Memory B cell (primary cell): ENCODE measurements at regions not wholly inside any gene's neighbourhood (a gene's known extent, or its start where the extent isn't known, plus 50 kb on each side); places are given as distances from the start of the nearest gene placed in this dataset.

Experiments used
- ATAC-seq: fragments of 150-1000 bp; cut with Tn5 transposase; 2 replicates; pipeline ENCODE4 v1.10.0; 2021; ENCODE audit warnings: low read depth, mild to moderate bottlenecking, moderate library complexity
- DNase-seq, 2 donors: peaks; one replicate each; pipeline ENCODE4 v3.0.0; 2022; ENCODE audit warnings: low spot score in 2 of 2
- H3K27ac Mint-ChIP-seq: one replicate; pipeline ENCODE4 v1.8.0; 2022; ENCODE audit warnings: mild to moderate bottlenecking, moderate library complexity, mixed read lengths
- H3K27me3 Mint-ChIP-seq: one replicate; pipeline ENCODE4 v1.8.0; 2022; ENCODE audit warnings: mixed read lengths
- H3K36me3 Mint-ChIP-seq: one replicate; pipeline ENCODE4 v1.8.0; 2022; ENCODE audit warnings: mild to moderate bottlenecking, mixed read lengths
- H3K4me1 Mint-ChIP-seq: one replicate; pipeline ENCODE4 v1.8.0; 2022; ENCODE audit warnings: mixed read lengths
- H3K4me3 Mint-ChIP-seq: one replicate; pipeline ENCODE4 v1.8.0; 2022; ENCODE audit warnings: mild to moderate bottlenecking, moderate library complexity, mixed read lengths
- H3K9me3 Mint-ChIP-seq: one replicate; pipeline ENCODE4 v1.8.0; 2022; ENCODE audit warnings: mixed read lengths

DNA sequence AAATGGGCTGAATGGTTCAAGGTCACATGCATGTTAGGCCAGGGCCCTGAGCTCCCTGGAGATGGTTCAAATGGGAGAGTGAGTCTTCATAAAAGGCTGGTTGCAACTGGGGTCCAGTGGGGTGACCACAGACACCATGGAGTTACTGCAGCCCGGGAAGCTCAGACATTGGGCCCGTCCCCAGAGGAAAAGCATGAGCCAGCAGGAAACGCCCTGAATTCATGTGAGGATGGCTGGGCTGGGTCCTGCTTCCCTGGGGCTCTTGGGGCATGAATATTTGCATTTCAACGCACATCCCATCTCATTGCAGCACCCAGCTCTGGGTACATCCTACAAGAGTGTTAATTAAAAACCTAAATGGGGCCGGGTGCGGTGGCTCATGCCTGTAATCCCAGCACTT, 549.0 kb downstream of the TCERG1L start:
- no peaks in the 10 kb centered on the region for H3K4me1 Mint-ChIP-seq
- ATAC-seq (no peak), DNase-seq (no peak)
- peaks cover 2% of the 10 kb centered on the region for H3K27me3 Mint-ChIP-seq
- H3K4me3 Mint-ChIP-seq: no peak overlapping the region
- H3K36me3 Mint-ChIP-seq: no peaks in the 10 kb centered on the region
- H3K9me3 Mint-ChIP-seq: peaks cover 3% of the 10 kb centered on the region
- H3K27ac Mint-ChIP-seq: no peak overlapping the region

DNA sequence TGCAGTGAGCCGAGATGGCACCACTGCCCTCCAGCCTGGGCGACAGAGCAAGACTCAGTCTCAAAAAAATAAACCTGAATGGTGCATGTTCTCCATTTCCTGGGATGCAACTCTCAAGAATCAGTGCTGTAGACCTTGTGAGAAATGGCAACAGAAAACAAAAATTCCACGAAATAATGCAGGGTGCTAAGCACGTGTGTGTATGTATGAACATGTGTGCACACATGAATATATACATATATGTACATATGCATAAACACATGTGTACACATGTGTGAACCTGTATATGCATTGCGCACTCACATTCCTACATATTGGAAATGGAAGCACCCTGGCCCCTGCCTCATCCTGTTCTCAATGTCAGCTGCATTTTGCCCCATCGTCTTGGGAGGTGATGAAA, 548.5 kb downstream of the TCERG1L start:
- ATAC-seq (no peak), DNase-seq (no peak)
- H3K27me3 Mint-ChIP-seq: peaks cover 2% of the 10 kb centered on the region
- H3K36me3 Mint-ChIP-seq: no peaks in the 10 kb centered on the region
- H3K27ac Mint-ChIP-seq: no peak overlapping the region
- H3K4me1 Mint-ChIP-seq: no peaks in the 10 kb centered on the region
- H3K4me3 Mint-ChIP-seq: no peak overlapping the region
- H3K9me3 Mint-ChIP-seq: peaks cover 4% of the 10 kb centered on the region

DNA sequence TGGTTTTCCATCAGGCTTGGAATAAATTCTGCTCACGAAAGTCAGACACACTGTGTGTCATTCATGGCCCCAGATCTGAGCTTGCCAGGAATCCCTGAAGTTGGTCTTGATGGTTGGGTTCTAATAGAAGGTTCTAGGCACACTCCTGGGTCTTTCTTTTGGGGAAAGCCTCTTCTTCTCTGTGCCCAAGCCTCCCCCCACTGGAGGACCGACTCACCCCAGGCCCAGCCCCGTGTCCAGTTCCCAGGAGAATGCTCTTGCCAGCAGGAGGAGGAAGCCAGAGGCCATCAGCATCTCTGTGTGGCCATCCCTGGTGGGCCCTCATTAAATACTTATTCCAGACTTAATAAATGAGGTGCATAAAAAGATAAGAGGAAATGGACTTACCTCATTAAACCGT, 548.0 kb downstream of the TCERG1L start:
- H3K27me3 Mint-ChIP-seq: peaks cover 2% of the 10 kb centered on the region
- no peaks in the 10 kb centered on the region for H3K36me3 Mint-ChIP-seq
- no peak overlapping the region for H3K27ac Mint-ChIP-seq
- ATAC-seq: no peak
- no peak overlapping the region for H3K4me3 Mint-ChIP-seq
- no peak for DNase-seq
- no peaks in the 10 kb centered on the region for H3K4me1 Mint-ChIP-seq
- H3K9me3 Mint-ChIP-seq: peaks cover 5% of the 10 kb centered on the region

DNA sequence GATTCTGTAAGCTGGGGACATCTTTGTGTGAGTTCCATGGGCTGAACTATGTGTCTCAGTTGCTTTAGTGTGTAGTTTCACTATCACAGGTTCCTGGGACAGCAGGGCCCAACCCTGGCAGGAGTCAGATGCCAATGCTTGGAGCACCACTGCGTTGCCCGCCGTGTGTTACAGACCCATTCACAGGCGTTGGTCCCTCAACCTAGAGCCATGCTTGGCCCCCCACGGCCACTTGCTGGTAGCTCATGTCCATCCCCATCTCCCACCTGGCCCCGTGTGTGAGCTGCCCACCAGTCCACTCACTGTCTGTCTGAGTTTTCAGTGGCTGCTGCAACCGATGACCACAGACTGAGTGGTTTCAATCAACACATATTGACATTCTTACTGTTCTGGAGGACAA, 546.9 kb downstream of the TCERG1L start:
- peaks cover 2% of the 10 kb centered on the region for H3K27me3 Mint-ChIP-seq
- H3K9me3 Mint-ChIP-seq: peaks cover 5% of the 10 kb centered on the region
- no peak overlapping the region for H3K4me3 Mint-ChIP-seq
- no peak overlapping the region for H3K27ac Mint-ChIP-seq
- ATAC-seq (no peak), DNase-seq (no peak)
- no peaks in the 10 kb centered on the region for H3K4me1 Mint-ChIP-seq
- H3K36me3 Mint-ChIP-seq: no peaks in the 10 kb centered on the region

DNA sequence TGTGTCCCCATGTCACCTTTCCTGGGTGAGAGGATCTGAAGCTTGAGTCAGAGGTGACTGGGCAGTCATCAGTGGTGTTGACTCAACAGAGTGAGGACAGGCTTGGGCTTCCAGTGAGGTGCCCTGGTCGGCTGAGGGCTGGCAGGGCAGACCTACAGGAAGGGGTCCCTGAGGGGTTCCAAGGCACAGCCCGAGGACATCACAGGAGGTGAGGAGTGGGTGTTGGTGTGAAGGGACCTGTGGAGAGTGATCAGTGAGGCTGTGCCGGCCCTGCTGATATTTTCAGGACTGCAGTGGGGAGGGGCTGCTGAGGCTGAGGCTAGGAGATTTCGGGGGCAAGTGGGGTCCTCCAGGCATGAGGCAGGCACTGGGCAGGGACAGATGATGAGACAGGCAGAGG, 545.5 kb downstream of the TCERG1L start:
- Mint-ChIP-seq H3K4me3 (no peak overlapping the region), H3K36me3 (no peaks in the 10 kb centered on the region), H3K27ac (no peak overlapping the region), H3K27me3 (peaks cover 2% of the 10 kb centered on the region), H3K9me3 (peaks cover 5% of the 10 kb centered on the region), H3K4me1 (no peaks in the 10 kb centered on the region)
- ATAC-seq (no peak), DNase-seq (no peak)

DNA sequence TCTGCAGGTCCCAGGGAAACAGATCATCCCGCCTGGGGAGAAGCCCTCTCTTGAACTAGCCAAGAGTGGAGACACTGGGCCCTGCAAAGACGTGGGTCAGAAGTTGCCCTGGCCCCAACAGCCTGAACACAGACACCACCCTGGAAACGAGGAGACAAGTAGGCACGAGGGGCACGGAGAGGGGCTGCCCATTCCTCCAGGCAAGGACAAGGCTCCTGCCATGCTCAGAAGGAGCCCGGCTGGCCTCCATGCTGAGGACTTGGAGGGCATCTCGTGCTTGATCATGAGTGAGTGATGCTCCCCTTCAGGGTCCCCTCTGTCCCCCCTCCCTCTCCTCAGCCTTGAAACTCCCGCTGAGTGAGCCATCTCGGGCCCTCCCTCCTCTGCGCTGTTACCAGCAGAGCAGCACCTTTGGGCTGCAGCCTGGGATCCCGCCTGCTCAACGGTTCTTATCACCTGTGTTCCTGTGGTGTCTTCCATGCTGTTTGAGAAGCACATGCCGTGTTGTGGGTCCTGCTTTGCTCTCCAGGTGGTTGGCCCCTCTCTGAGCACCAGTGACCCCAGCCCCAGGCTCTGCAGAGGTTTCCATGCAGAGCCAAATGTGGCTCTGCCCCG, 544.3 kb downstream of the TCERG1L start:
- Mint-ChIP-seq H3K27ac (no peak overlapping the region), H3K4me3 (no peak overlapping the region), H3K4me1 (no peaks in the 10 kb centered on the region), H3K9me3 (peaks cover 5% of the 10 kb centered on the region), H3K36me3 (no peaks in the 10 kb centered on the region), H3K27me3 (peaks cover 2% of the 10 kb centered on the region)
- no peak for DNase-seq
- no peak for ATAC-seq

DNA sequence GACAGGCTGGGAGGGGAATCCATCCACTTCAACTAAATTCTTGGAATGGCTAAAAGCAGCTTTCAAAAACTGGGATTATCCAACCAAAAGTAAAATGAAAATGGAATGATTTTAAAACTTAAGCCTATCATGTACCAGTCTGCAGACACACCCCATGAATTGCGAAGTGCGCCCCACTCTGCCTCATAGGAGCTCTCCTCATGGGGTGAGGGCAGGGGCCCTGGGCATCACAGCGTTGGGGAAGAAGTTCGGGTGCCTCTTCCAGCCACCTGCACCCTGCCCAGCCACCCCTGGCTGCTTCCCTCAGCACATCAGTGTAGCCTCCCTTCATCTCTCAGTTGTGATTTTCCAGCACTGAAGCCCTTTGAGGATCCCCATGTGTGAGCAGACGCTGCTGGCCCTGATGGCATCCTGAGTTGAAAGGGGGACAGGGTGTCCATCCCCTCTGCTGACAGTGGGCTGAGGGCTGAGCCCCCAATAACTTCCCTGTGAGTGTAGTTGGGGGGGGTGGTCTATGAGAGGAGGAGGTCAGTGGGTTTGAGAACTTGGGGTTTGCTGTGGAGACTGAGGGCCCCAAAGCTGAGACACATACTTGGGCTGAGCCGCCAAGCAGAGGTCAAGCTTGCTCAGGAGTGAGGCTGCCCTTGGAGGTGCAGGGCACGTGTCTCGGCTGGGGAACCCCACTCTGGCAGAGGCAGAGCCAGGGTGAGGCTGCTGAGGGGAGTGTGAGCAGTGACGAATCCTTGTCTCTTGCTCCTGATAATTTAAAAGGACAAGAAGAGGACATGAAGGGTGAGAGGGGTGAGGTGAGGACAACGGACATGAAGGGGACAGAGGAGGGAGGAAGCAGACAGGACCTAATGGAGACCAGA, 542.1 kb downstream of the TCERG1L start:
- no peak overlapping the region for H3K4me3 Mint-ChIP-seq
- H3K27me3 Mint-ChIP-seq: peaks cover 3% of the 10 kb centered on the region
- ATAC-seq: no peak
- H3K4me1 Mint-ChIP-seq: no peaks in the 10 kb centered on the region
- no peak for DNase-seq
- H3K27ac Mint-ChIP-seq: no peak overlapping the region
- H3K9me3 Mint-ChIP-seq: peaks cover 5% of the 10 kb centered on the region
- no peaks in the 10 kb centered on the region for H3K36me3 Mint-ChIP-seq

DNA sequence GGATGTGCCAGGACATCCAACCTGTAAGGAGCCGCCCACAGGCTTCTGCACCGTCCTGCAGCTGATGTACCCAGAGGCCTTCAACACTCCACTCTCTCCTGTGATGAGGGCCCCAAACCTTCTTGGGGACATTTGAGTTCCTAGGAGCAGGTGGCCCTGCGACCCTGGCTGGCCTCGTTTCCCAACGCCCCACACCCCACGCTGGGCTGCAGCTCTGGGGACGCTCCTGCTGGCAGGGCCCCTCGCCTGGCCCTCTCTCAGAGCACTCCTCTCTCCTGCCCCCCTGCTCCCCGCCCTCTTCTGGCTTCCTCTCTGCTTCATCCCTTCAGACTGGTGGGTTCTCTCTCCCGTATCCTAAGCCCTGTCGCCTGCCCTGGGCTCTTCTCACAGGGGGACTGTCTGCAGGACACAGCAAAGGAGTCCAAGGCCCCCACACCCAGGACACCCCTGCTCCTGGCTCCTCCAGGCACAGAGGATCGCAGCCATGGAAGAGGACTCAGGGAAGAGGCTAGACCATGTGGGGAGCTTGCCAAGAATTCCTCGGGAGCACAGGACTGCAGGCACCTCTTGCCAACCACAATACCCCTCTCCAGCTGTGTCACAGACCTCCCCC, 541.4 kb downstream of the TCERG1L start:
- Mint-ChIP-seq H3K9me3 (peaks cover 3% of the 10 kb centered on the region), H3K36me3 (no peaks in the 10 kb centered on the region), H3K4me3 (no peak overlapping the region), H3K27ac (no peak overlapping the region), H3K4me1 (no peaks in the 10 kb centered on the region), H3K27me3 (peaks cover 2% of the 10 kb centered on the region)
- no peak for ATAC-seq
- DNase-seq: no peak

DNA sequence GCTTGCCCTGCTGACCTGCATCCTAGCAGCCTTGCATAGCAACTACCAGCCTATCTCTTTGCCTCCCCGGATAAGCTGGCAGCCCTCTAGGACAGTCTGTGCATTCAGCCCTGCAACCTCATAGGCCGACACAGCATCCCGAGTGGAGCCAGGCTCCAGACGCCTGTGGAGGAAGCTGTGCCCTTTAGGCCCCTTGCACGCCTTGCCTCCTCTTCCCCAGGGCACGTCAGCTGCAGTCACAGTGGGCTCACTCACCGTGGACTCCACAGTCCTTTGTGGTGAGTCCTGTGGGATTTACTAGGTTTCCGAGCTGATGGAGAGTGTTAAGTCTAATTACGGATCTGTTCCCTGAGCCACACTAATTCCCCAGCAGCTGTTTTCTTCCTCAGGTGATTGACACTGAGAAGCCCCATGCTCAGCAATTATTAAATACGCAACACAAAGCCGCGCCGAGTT, 540.0 kb downstream of the TCERG1L start:
- H3K4me3 Mint-ChIP-seq: no peak overlapping the region
- H3K27ac Mint-ChIP-seq: no peak overlapping the region
- peaks cover 2% of the 10 kb centered on the region for H3K27me3 Mint-ChIP-seq

DNA sequence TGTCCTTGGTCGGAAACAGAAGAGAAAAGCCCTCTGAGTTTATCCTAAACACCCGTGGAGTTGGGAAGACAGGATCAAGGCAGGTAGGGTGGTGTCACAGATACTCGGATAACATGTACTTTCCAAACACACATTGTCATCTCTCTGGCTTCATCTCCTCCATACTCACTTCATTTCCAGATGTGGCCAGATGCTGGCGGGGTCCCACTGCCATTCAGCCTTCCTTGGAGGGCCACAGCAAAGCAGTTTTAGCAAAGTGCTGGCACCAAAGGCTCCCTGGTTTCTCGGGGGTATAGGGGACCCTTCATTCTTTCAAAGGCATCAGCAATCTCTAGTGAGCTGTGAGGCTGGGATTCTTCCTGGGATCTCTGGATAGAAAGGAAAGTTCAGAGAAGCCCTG, 539.5 kb downstream of the TCERG1L start:
- H3K27me3 Mint-ChIP-seq: peaks cover 2% of the 10 kb centered on the region
- no peaks in the 10 kb centered on the region for H3K4me1 Mint-ChIP-seq
- DNase-seq: no peak
- H3K4me3 Mint-ChIP-seq: no peak overlapping the region
- no peaks in the 10 kb centered on the region for H3K36me3 Mint-ChIP-seq
- peaks cover 3% of the 10 kb centered on the region for H3K9me3 Mint-ChIP-seq
- no peak overlapping the region for H3K27ac Mint-ChIP-seq
- ATAC-seq: no peak

More for the DNA sequence above, 540.0 kb downstream of the TCERG1L start:
- Mint-ChIP-seq H3K4me1 (no peaks in the 10 kb centered on the region), H3K36me3 (no peaks in the 10 kb centered on the region), H3K9me3 (peaks cover 3% of the 10 kb centered on the region)
- no peak for DNase-seq
- no peak for ATAC-seq

DNA sequence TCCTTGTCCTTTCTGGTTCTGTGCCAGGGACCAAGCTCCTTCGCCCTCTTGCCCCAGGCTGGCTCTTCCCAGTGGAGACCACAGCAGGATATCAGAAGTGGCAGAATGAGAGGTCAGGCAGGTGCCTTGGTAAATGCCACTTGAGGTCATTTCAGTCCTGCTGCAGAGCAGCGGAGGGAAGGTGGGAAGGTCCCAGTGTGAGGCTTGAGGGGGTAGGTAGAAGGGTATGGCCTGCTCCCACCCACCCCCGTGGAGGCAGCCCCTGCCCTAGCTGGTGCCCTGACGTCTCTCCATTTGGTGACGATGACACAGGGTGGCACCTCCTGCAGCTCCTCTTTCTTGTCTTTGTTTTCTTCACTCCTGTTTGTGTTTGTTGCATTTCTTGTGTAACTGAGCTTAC, 538.8 kb downstream of the TCERG1L start:
- Mint-ChIP-seq H3K27me3 (peaks cover 2% of the 10 kb centered on the region), H3K4me1 (no peaks in the 10 kb centered on the region), H3K4me3 (no peak overlapping the region), H3K27ac (no peak overlapping the region), H3K9me3 (peaks cover 3% of the 10 kb centered on the region), H3K36me3 (no peaks in the 10 kb centered on the region)
- ATAC-seq: no peak
- DNase-seq: no peak

DNA sequence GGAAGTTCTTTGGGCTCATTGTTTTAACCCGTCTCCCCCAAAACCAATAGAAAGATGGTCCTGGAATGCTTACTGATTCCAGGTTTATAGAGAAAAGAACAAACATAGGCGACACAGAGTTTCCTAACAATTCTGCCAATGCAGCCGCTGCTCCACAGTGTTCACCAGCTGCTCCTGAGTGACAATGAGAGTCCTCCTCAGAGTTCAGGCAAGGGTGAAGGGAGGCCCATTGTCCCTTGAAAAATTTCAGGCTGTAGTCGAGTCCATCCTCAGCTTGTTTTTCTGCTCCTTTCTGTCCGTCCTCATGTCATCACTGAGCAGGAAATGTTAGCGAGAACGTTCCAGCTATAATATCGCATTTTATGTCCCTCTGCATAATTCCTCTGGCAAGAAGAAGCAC, 537.6 kb downstream of the TCERG1L start:
- H3K4me3 Mint-ChIP-seq: no peak overlapping the region
- no peak overlapping the region for H3K27ac Mint-ChIP-seq
- DNase-seq (no peak), ATAC-seq (no peak)
- H3K36me3 Mint-ChIP-seq: no peaks in the 10 kb centered on the region
- peaks cover 2% of the 10 kb centered on the region for H3K27me3 Mint-ChIP-seq
- no peaks in the 10 kb centered on the region for H3K9me3 Mint-ChIP-seq
- no peaks in the 10 kb centered on the region for H3K4me1 Mint-ChIP-seq

DNA sequence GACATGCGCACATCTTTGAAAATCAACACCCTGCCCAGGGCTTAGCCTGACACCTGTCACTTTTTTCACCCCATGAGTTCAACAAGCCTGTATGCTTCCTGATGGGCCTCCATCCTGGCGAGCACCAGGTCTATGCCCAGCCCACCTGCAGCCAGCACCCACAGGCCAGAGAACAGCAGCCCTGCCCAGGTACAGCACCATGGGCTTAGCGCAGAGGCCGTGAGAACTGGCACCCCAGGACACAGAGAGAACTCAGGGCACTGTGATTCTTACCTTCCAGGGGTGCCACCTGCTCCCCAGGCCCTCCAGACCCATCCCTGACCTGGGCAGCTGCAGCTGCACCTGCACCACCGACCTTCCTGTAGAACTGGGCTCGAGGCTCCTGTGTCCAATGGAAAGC, 536.6 kb downstream of the TCERG1L start:
- H3K4me3 Mint-ChIP-seq: no peak overlapping the region
- H3K27ac Mint-ChIP-seq: no peak overlapping the region
- ATAC-seq: no peak
- H3K27me3 Mint-ChIP-seq: peaks cover 2% of the 10 kb centered on the region
- no peaks in the 10 kb centered on the region for H3K36me3 Mint-ChIP-seq
- DNase-seq: no peak
- H3K4me1 Mint-ChIP-seq: no peaks in the 10 kb centered on the region
- no peaks in the 10 kb centered on the region for H3K9me3 Mint-ChIP-seq

DNA sequence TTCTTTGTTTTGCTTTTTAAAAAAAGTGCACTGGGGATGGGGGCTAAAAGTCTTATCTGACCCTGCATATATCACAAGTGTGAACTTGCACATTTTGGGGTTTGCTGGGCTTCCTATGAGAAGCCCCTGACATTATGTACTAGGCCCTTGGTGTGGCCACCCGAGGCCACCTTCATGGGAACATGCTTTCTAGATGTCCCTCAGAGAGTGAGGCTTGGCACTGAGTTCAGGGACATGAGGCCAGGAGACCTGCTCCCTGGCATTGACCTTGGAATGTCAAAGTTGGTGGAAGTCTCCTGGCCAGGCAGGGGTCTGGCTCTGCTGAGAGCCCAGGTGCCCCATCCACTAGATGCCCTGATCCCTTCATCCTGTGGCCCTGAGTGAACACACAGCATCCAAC, 536.2 kb downstream of the TCERG1L start:
- Mint-ChIP-seq H3K36me3 (no peaks in the 10 kb centered on the region), H3K4me3 (no peak overlapping the region), H3K27ac (no peak overlapping the region), H3K27me3 (peaks cover 2% of the 10 kb centered on the region), H3K9me3 (no peaks in the 10 kb centered on the region), H3K4me1 (no peaks in the 10 kb centered on the region)
- no peak for DNase-seq
- no peak for ATAC-seq
